Stimulated activated CD4-positive, alpha-beta T cell treated with anti-CD3 and anti-CD28 coated beads, Interleukin-15, amount 100 ng/mL, for 48 hours (primary cell): ENCODE measurements at regions not wholly inside any gene's neighbourhood (a gene's known extent, or its start where the extent isn't known, plus 50 kb on each side); places are given as distances from the start of the nearest gene placed in this dataset.
"Not testable (repeated sequence)": the region's sequence is repeated elsewhere in the genome, so short reads cannot be mapped to it uniquely, and the experiment has no call there.

Experiments used
- DNase-seq, 2 donors: peaks; one replicate each; pipeline ENCODE4 v3.0.0-alpha.2; 2020; ENCODE audit warnings: low read depth in 2 of 2

- no peak for DNase-seq
Measured at GRCh38 chr14:53743371-53743770, 213.3 kb downstream of the BMP4 start.

DNA sequence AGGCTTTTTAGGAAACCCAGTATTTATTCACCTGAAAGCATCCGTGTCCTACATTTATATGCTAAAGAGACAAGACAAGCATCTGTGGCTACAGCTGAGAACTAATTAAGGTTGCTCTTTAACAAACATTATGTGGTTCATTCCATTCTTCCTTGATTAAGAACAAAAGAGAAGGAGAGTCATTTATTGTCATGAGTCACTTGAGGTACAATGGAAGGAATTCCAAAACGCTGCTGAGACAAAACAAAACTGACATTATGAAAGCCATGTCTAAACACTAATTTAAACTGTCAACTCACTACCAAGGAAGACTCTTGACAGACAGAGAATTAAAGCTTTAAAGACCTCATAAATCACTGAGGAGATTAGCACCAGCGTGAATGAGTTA is 214.4 kb downstream of the BMP4 start:
- no peak for DNase-seq

DNA sequence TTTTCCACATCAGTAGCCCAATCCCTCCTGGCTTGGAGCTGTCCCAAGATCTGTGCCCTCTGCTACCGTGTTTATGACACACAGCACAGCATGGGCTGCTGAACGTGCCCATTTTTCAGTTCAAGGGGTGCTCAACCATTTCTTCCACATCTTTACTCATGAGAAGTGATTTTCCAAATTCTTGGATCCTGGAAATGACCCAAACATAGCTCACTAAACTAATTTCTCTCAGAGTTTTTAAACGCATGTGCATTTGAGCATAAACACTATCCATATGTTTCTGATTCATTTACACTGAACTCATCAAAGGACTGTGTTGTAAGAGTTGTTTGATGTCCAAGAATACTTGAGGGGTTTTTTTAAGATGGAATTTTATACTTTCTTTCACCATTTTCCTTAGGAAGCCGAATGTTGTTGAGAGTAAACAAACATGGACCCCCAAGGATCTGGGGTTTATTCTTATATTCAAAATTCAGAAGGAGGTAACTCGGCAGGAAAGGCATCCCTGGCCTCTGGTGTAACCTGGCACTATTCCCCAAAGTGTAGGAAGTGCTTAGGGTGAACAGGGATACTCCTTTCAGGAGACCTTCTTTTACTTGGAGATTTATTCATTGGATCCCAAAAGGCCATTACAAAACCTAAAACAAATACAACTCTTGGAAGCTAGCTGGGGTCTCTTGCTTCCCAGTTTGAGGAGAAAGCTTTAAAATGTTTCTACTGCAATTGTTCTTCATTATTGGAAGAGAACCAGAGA is 215.0 kb downstream of the BMP4 start:
- DNase-seq: no peak

DNA sequence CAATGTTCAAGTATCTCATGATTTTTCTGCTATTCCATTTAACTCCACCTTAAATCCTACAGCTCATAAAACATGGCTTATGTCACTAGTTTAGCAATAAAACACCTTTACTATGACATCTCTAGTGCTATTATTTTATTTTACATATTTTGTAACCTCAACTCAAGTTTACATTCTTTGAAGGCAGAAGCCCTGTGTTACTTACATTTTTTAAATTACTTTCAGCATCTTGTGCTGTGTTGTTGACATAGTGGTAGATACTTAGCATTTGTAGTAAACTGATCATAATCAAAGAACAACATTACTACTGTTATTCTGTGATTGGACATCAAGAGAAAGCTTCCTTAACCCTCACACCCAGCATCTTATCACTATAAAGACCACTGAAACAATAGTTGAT is 216.1 kb downstream of the BMP4 start:
- DNase-seq: no peak

DNA sequence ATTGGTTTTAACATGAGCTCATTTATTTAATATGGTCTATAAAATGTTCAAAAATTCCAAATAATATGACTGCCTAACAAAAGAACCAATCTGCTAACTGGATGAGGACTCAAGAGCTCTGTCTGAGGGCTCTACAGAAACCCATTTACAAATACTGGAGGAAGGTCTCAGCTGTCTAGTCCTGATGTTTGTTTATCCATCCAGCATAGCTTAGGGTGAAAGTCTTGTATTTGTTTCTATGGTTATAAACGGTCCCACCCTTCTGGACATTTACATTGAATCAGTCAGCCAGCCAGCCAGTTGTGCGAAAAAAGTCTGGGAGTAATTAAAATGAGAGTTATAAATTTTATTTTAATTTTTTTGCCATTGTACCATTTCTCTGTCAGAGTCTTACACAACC is 220.7 kb downstream of the BMP4 start:
- no peak for DNase-seq

DNA sequence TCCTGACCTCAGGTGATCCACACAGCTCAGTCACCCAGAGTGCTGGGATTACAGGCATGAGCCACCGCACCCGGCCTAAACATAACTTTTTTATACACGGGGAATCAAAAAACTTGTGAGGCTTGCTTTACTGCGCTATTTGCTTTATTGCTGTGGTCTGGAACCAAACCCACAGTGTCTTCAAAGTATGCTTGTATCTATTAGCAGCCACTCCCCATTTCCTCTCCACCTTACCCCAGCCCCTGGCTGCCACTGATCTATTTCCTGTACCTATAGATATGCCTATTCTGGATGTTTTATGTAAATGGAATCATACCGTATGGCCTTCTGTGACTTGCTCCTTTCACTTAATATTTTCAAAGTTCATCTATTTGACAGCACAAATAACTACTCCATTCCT is 233.4 kb downstream of the BMP4 start:
- no peak for DNase-seq

DNA sequence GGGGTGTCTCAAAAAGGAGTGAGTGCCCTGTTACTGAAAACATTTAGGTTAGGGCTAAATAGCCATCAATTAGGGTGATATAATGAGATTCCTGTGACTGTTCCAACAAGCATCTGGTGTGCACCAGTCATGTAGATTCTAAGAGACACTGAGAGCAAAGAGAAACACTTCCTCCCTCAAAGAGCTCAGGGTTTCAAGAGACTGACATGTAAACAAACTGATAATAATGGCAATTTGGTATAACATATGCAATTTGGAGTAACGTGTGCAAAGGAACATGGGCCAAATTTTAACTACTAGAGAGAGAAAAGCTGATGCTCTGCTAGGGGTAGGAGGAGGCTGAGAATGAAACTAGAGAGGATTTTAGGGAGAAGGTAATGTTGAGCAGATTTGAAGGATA is 237.1 kb downstream of the BMP4 start:
- DNase-seq: no peak

DNA sequence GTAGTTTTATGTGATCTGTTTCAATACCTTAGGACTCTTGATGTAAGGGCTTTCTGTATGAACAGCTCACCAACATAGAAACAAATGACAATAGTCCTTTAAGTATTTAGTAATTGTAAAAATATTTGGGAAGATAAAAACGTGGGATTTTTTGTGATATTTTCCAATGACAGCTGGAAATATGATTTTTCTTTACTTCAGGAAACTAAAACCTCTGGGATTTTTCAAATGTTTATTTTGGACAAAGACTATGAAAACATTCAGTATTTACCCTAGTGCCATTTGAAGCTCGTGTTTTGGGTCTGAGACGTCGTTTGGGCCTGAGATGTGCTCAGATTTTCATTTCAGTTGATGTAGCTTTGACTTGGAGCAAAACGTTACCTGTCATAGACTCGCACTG is 240.0 kb downstream of the BMP4 start:
- DNase-seq: no peak

GRCh38 chr14:53715193-53715721 is 241.4 kb downstream of the BMP4 start:
- DNase-seq: no peak

DNA sequence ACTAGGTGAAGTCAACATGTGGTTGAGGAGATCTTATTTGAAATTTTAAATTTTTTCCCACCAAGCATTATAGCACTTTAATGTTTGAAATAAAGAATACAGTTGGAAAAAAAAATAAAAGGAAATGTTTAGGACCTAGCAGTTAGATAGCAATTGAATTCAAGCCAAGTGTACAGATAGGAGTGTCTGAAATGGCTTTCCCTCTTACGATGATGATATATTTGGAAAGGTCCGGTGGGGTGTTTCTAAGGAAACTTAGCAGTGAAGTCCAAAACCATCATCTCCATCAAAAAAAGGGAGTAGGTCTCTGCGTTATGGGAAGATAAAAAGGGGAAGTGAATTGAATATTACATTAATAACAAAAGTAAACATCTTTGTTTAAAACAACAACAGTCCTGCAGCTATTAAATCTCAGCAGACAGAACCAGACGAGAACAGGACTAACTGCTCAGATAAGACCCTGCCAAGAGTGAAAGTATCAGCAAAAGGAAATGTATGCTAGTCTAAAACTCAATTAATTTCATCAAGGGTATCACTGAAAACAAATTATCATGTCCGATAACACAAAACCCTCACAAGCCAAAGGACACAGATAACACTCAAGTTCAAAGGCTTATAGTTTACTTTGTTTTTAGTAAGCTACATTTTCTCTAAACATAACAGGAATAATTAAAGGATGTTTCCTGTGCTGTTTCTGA is 242.0 kb downstream of the BMP4 start:
- no peak for DNase-seq

GRCh38 chr14:53712901-53713300 is 243.7 kb downstream of the BMP4 start:
- DNase-seq: not testable (repeated sequence)

DNA sequence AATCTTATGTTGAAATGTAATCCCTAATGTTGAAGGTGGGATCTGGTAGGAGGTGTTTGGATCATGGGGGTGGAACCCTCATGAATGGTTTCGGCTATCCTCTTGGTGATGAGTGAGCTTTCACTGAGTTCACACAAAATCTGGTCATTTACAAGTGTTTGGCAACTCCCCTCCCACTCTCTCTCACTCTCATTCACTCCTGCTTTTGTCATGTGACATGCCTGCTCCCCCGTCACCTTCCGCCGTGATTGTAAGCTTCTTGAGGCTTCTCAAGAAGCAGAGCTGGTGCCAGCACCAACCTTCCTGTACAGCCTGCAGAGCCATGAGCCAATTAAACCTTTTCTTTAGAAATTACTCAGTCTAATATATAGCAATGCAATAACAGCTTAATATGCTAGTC is 245.4 kb downstream of the BMP4 start:
- no peak for DNase-seq

GRCh38 chr14:53710615-53711014 is 246.0 kb downstream of the BMP4 start:
- DNase-seq: no peak

- DNase-seq: no peak
Measured at GRCh38 chr14:53709381-53709780, 247.2 kb downstream of the BMP4 start.

GRCh38 chr14:53703457-53703856 is 253.2 kb downstream of the BMP4 start:
- DNase-seq: no peak

GRCh38 chr14:53701108-53701875 is 255.3 kb downstream of the BMP4 start:
- no peak for DNase-seq

DNA sequence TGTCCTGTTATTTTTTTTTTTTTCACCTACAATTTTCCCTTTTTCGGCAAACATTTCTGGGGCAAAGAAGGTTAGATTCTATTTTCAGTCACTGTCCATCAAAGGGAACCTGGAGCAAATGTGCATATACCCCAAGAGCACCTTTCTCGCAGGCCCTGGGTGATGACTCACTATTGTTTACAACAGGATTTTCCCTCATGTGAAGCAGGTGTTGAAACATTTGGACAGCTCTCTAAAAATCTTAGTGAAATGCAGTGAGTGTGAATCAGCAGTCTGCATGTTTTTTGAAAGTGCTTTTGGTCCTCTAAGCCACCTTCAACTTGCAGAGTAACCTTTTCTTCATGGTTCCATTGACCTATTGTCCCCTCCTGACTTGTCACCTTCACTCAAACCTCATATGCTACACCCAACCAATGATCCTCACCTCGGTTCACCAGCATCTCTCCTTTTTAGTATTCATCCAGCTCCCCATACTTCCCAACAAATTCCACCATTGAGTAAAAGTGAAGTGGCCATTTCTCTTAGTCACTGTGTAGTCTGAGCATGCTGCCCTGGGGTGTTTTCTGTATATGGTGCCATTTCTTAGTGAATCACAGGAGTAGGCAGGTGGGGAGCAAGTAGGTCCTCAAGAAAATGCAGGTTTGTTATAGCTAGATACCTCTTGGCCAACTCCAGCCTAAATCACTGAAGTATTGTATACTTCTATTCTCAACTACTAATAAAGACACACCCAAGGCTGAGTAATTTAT is 260.2 kb downstream of the BMP4 start:
- DNase-seq: no peak

DNA sequence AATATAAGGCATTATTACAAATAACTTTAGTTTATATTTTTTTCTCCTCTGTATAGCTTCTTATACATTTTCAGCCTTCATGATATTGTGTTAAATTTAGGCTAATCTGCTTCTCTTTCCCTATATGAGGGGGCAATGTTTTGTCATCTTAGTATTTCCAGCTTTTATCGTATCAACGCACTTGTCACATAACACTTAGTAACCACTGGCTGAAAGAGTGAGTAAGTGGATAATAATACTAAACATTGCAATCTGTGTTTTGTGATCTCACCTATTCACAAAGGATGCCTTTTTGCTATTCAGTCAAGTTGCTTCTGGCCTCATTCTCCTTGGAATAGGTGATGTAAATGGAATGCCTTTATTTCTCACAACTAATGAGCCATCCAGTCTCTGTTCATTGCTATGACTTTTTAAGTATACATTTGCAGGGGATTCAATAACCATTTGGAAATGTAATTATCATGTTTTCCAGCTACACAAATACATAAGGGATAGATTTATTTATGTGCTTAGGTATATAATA is 260.9 kb downstream of the BMP4 start:
- DNase-seq: no peak

DNA sequence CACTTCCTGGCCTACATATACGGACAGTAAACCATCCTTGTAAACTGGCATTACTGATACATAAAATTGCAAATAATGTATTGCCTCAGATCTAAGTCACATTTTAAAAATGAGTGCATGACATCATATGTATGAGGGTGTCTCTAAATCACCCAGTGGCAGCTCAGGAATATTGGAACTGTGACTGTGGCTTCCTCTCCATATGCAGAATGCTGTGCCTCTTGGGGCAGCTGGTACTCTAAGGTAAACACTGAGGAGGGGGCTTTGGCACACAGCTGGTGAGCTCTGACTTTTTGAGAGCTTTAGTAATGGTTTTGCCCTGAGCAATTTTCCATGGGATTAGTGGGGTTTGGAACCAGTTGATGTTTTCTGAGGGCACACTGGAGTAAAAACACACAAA is 263.7 kb downstream of the BMP4 start:
- no peak for DNase-seq

- DNase-seq: no peak
Measured at GRCh38 chr14:53692451-53692850, 264.2 kb downstream of the BMP4 start.

- no peak for DNase-seq
Measured at GRCh38 chr14:53683229-53683628, 273.4 kb downstream of the BMP4 start.

DNA sequence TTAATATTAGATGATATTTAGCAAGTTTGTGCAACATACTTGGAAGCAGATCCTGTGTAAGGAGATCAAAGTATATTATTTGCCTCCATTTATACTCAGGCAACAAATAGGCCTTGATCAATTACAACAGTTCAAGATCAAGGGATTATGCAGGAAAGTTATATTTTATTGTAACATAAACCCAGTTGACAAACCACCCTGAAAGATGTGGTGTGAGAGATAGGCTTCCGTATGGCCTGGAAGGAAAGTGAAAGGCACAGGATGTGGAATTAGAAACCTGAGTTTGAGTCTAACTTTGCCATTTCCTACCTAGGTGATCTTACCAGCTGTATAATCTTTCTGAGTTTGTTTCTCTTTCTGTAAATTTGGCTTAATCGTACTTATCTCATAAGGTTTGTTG is 284.1 kb downstream of the BMP4 start:
- no peak for DNase-seq
